HG02588 (cell line): ENCODE measurements at regions not wholly inside any gene's neighbourhood (a gene's known extent, or its start where the extent isn't known, plus 50 kb on each side); places are given as distances from the start of the nearest gene placed in this dataset.

ENCODE experiments used
- ATAC-seq: cut with Tn5 transposase; IDR thresholded peaks from one replicate; pipeline ENCODE4 v1.9.1; 2021; ENCODE audit warnings: mild to moderate bottlenecking, moderate library complexity; ENCODE audit not compliant: unreplicated experiment

DNA sequence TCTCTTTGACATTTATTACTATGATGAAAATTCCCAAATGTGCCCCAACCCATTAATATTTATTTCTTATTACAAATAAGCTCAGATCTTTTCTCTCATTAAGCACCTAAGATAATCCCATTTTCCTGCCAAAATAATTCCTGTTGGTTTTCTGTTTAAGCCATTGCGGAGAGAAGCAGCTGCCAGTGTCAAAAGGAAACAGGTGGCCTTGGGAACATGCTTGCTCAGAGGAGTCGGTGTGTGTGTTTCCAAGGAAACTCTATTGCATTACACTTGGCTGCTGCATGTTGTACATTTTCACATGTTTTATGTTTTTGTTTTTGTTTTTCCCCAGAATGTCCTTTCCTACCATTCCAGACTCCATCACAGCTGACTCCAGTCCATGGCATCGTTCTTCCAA is 56.4 kb downstream of the CD24 start:
- ATAC-seq = no peak

DNA sequence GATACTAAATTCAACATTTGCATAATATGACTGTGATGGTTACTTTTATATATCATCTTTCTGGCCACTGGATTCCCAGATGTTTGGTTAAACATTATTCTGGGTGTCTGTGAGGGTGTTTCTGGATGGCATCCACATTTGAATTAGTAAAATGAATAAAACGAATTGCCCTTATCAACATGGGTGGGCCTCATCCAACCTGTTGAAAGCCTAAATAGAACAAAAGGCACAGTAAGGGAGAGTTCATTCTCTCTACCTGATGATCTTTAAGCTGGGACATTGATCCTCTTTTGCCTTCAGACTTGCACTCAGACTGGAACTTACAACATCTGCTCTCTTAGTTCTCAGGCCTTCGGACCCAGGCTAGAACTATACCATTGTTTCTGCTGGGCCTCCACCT is 57.6 kb downstream of the CD24 start:
- no peak for ATAC-seq

DNA sequence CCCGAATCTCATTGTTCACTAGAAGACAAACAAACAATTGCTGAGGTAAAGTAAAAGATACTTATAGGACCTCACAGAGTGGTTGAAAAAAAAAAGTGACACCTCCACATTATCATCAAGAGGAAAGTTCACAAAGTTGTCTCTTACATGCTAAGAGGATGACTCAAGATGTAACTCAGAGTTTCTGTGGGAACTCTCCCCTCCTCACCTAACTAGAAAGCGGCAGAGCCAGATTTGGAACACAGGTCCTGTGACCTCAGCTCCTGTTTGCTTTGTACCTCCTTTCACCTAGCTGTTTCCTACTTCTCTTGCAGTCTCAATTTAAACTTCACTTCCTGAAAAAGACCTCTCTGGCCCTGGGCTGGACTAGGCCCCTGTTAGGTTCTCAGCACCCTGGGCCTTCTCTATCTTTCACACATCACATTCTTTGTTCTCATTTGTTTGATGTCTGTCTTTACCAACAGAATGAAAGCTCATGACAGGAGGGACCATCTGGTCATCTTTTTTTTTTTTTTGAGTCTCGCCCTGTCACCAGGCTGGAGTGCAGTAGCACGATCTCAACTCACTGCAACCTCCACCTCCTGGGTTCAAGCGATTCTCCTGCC is 60.8 kb downstream of the CD24 start:
- no peak for ATAC-seq

DNA sequence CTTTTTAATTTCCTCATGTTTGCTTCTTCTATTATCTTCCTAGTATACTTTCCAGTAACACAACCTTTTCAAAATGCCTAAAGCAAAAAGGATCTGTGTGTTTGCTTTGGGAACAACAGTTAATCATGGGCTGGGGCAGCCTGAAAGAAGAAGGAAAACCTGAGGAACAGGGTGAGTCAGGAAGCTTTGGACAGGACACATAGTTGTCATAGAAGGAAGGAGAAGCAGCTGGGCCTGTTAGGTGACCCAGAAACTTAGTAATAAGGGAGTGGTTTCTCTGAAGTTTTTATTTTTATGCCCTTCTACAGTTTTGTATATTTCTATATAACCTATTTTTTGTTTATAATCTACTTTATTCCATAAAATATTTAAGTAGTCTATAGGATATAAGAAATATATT is 61.4 kb downstream of the CD24 start:
- ATAC-seq = no peak

GRCh38 chr6:106912091-106912490 is 62.4 kb downstream of the CD24 start:
- no peak for ATAC-seq

- ATAC-seq = no peak
These were observed 63.3 kb downstream of the CD24 start for GRCh38 chr6:106910999-106911949.

- no peak for ATAC-seq
These were observed 66.1 kb downstream of the CD24 start for GRCh38 chr6:106908386-106908840.

DNA sequence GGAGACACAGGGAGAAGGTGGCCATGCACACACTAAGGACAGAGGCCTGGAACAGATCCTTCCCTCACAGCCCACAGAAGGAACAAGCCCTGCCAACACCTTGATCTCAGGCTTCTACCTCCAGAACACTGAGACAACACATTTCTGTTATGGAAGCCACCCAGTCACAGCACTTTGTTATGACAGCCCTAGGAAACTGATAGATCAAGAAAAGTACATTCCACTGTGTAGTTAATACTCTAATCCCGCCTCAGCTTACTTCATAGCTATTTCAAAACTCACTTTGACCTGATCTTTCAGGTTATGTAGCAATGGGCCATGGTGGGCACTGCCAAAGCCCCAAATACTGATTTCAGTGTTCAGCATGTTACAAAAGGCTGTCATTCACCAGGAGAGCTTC is 66.8 kb downstream of the CD24 start:
- no peak for ATAC-seq

GRCh38 chr6:106906232-106906631 is 68.3 kb downstream of the CD24 start:
- ATAC-seq = no peak

GRCh38 chr6:106903299-106903698 is 71.2 kb downstream of the CD24 start:
- no peak for ATAC-seq

DNA sequence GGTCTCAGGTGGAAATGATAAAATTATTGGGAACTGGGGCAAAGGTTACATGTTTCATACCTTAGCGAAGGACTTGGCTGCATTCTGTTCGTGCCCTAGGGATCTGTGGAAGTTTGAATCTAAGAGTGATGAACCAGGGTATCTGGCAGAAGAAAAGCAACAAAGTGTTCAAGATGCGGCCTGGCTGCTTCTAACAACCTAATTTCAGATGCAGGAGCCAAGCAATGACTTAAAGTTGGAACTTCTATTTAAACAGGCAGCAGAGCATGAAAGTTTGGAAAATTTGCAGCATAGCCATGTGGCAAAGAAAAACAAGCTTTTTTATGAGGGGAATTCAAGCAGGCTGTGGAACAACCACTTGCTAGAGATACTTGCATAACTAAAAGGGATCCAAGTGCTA is 73.5 kb downstream of the CD24 start:
- ATAC-seq = no peak

DNA sequence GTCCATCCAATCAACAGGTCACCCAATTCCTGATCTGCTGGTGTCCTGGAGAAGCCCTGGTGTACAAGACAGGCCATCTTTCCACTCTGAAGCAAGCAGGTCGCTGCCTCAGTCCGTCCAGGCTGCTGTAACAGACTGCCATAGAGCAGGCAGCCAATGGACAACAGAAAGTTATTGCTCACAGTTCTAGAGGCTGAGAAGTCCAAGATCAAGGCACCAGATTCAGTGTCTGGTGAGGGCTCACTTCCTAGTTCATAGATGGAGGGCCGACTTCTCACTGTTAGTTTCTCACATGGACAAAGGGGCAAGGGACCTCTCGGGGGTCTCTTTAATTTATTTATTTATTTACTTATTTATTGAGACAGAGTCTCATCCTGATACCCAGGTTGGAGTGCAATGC is 74.8 kb downstream of the CD24 start:
- no peak for ATAC-seq

DNA sequence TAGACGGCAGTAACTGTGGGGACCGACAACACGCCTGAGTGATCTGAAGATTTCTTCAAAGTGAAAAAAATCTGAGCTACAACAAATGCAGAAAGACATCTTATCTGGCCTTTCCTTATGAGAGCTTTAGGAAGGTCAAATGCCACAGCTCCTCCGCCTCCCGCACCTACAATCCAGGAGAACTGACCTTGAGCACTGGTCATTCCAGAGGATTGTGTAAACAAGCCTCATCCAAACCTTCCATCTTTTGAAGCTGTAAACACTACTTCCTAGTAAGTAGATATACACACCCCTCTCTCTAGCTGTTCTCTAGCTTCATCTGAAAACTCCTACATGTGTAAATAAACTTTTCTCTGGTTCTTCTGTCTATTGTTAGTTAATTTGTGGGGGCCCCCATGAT is 76.9 kb downstream of the CD24 start:
- no peak for ATAC-seq

DNA sequence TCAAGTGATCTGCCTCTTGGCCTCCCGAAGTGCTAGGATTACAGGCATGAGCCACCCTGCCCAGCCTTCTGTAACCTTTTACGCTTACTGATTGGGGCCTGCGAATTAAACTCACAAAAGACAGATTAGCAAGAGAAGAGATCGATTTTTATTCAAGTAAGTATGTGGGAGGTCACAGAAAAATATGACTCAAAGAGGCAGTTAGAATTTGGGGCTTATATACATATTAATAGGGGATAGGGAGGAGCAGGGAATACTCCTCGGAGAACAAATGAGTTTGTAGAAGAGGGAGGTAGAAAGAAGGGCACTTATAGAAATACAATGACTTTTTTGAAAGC is 78.9 kb downstream of the CD24 start:
- ATAC-seq = no peak

DNA sequence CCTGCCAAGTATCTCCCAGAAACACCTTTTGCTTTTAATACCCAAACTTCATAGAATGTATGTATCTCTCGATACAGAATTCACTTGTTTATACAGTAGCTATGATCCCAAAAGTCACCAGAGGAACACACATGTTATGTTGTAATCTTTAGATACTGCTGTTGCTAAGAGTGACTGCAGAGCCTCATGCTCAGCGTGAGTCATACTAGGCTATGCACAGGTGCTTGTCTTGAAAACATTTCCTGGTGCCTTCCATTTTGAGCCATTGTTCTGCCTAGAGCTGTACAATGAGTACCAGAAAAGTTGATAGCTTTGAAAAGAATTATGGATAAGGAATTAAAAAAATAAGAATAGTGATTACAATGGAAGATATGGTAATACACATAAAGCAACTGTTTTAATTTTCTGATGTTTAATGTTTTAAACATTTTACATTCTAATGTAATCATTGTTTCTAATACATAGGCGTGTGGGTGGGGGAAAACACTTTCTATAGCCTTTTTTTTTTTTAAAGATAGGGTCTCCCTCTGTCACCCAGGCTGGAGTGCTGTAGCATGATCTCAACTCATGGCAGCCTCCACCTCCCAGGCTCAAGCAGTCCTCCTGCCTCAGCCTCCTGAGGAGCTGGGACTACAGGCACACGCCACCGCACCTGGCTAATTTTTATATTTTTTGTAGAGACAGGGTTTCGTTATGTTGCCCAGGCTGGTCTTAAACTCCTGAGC is 79.4 kb downstream of the CD24 start:
- ATAC-seq = no peak

DNA sequence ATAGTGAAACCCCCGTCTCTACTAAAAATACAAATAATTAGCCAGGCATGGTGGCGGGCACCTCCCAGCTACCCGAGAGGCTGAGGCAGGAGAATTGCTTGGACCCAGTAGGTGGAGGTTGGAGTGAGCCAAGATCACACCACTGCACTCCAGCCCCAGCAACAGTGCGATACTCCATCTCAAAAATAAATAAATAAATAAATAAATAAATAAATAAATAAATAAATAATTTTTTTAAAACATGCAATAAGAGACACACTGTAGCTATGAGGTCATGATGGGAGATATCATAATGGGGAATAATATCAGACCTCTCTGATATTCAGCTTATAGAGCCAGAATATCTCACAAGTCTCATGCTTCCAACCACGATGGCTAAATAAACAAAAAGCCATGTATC is 82.3 kb downstream of the CD24 start:
- no peak for ATAC-seq

DNA sequence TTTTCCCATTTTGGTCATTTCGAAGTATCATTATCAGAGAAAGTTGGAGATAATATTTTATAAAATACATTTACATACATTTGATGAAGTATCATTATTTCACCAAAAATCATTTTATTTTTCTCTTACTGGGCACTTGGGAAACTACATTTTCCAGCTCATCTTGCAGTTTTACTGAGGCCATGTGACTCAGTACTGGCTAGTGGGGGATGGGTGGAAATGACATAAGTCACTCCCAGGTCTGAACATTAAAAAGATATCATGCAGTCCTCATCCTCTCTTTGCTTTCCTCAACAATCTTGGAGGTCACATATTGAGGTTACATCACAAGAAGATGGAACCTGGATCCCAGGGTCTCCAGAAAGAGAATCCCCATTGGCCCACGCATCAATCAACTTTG is 84.1 kb downstream of the CD24 start:
- no peak for ATAC-seq

- no peak for ATAC-seq
These were observed 84.8 kb downstream of the CD24 start for GRCh38 chr6:106889692-106890091.

DNA sequence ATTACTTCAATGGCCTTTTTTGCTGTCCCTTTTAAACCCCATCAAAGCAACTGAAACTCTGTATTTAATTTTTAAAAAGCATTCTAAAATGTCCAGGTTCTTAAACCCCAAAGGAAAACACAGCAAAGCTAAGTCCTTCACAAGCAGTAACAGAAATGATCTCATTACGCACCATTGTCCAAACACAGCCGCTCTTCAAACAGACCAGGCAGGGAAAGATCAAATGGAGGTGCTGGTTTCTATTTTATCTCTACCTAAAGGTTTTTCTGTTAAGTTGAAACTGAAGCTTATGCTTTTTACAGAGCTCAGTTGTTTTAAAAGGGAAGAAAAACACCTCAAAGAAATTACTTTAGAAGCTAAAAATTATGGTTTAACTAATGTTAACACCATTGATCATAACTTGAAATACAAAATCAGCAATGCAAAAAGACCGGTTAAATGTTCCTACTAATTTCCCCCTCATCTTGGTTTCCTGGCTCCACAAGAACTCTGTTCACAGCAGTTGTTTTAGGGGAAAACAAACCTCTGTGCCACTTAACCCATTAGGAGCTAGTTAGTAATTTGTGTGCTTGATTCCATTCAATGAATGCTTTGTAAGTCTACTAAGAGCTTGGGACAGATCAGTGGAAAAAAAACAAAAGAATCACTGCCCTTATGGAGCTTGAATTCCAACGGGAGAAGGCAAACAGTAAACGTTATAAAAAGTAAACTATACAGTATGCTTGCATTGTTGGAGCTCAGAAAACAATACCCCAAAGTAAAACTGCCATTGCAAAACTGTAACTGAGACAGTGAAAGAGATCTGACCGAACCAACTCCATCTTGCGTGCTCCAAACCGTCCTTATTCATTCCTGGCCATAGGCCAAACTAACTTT is 87.4 kb downstream of the CD24 start:
- ATAC-seq = no peak

DNA sequence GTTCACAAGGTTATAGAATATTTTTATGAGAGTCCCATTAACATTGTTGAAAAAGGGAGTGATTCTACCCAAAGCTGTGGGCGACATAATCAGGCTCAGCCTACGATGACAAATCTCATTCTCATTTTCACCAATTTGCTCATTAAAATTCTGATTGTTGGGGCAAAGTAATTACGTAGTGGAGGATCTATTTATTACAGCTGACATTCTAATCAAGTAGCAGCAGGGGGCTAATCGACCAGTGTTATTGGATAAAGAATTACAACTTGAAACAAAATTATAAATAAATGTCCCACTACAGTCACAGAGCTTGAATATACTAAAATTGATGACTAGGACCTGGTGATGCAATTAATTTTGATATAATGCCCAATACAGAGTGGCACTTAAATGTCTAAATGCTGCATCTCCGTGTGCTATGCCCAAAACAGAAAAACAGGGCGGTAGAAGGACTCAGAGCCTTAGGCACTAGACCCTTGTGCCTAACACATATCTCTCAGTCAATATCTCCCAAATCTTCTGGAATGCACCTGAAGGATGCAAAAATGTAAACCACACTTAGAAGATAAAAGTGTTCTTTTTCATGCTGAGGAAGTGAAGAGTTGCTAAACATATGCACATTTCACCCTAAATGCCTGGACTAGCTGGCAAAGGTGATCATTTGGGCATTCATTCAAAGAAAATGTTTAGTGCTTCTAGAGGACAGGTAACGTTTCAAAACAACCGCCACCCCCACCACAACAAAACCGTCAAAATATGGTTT is 88.3 kb downstream of the CD24 start:
- no peak for ATAC-seq
